SK-N-SH treated with all-trans-retinoic acid at 6 μM for 48 hours (cell line): ENCODE measurements at regions not wholly inside any gene's neighbourhood (a gene's known extent, or its start where the extent isn't known, plus 50 kb on each side); places are given as distances from the start of the nearest gene placed in this dataset.

Source experiments
- ATAC-seq: fragments of 200-7000 bp; cut with Tn5 transposase; 3 replicates; pipeline ENCODE4 v1.9.1; 2020; ENCODE audit warnings: mild to moderate bottlenecking, moderate library complexity
- ARNTL ChIP-seq: fragments of 450-650 bp; formaldehyde crosslinking; IDR thresholded peaks from 2 replicates; pipeline ENCODE4 v1.5.0; 2020; ENCODE audit warnings: low read depth, mild to moderate bottlenecking, moderate library complexity, borderline replicate concordance
- BACH2 ChIP-seq: fragments of 250-450 bp; sonication (Bioruptor Pico); IDR thresholded peaks from 2 replicates; pipeline ENCODE4 v1.9.0; 2021; ENCODE audit warnings: mild to moderate bottlenecking, borderline replicate concordance
- CREB5 ChIP-seq: fragments of 250-450 bp; sonication (Bioruptor Pico); IDR thresholded peaks from 2 replicates; pipeline ENCODE4 v1.5.1; 2020; ENCODE audit warnings: low read depth, mild to moderate bottlenecking, moderate library complexity
- CSDC2 ChIP-seq: fragments of 250-450 bp; sonication (Bioruptor Pico); IDR thresholded peaks from 2 replicates; pipeline ENCODE4 v1.5.0; 2020; ENCODE audit warnings: mild to moderate bottlenecking, moderate library complexity
- CSRNP3 ChIP-seq: fragments of 250-450 bp; sonication (Bioruptor Pico); IDR thresholded peaks from 2 replicates; pipeline ENCODE4 v1.5.1; 2021; ENCODE audit warnings: mild to moderate bottlenecking, moderate library complexity
- ESRRG ChIP-seq: fragments of 250-450 bp; sonication (Bioruptor Pico); IDR thresholded peaks from 2 replicates; pipeline ENCODE4 v1.6.1; 2021; ENCODE audit warnings: mild to moderate bottlenecking
- GLIS3 ChIP-seq: fragments of 250-450 bp; sonication (Bioruptor Pico); IDR thresholded peaks from 2 replicates; pipeline ENCODE4 v1.5.0; 2020; ENCODE audit warnings: mild to moderate bottlenecking, moderate library complexity
- ISL1 ChIP-seq: fragments of 250-450 bp; sonication (Bioruptor Pico); IDR thresholded peaks from 2 replicates; pipeline ENCODE4 v2.1.2; 2022; ENCODE audit warnings: mild to moderate bottlenecking, moderate library complexity
- OSR1 ChIP-seq: fragments of 250-450 bp; sonication (Bioruptor Pico); IDR thresholded peaks from 2 replicates; pipeline ENCODE4 v1.8.0; 2022; ENCODE audit warnings: moderate library complexity, mild to moderate bottlenecking, inconsistent platforms
- POU6F1 ChIP-seq: fragments of 250-450 bp; sonication (Bioruptor Pico); IDR thresholded peaks from 2 replicates; pipeline ENCODE4 v1.8.0; 2021; ENCODE audit warnings: low read depth, mild to moderate bottlenecking, moderate library complexity, borderline replicate concordance
- PPARA ChIP-seq: fragments of 250-450 bp; sonication (Bioruptor Pico); IDR thresholded peaks from 2 replicates; pipeline ENCODE4 v1.5.0; 2020; ENCODE audit warnings: mild to moderate bottlenecking, borderline replicate concordance
- RARB ChIP-seq: fragments of 250-450 bp; sonication (Bioruptor Pico); IDR thresholded peaks from 2 replicates; pipeline ENCODE4 v1.8.0; 2021; ENCODE audit warnings: mild to moderate bottlenecking, moderate library complexity
- SNAI2 ChIP-seq: fragments of 250-450 bp; sonication (Bioruptor Pico); IDR thresholded peaks from 2 replicates; pipeline ENCODE4 v1.5.0; 2020; ENCODE audit warnings: mild to moderate bottlenecking, moderate library complexity
- TCF4 ChIP-seq: fragments of 250-450 bp; sonication (Bioruptor Pico); IDR thresholded peaks from 2 replicates; pipeline ENCODE4 v1.8.0; 2021; ENCODE audit warnings: mild to moderate bottlenecking, moderate library complexity, borderline replicate concordance
- TOX ChIP-seq: fragments of 250-450 bp; sonication (Bioruptor Pico); IDR thresholded peaks from 2 replicates; pipeline ENCODE4 v1.8.0; 2021; ENCODE audit warnings: mild to moderate bottlenecking, moderate library complexity, borderline replicate concordance
- TSHZ2 ChIP-seq: fragments of 250-450 bp; sonication (Bioruptor Pico); IDR thresholded peaks from 2 replicates; pipeline ENCODE4 v1.5.0; 2020; ENCODE audit warnings: mild to moderate bottlenecking, moderate library complexity
- ZC3H10 ChIP-seq: fragments of 250-450 bp; sonication (Bioruptor Pico); IDR thresholded peaks from 2 replicates; pipeline ENCODE4 v1.5.1; 2021; ENCODE audit warnings: mild to moderate bottlenecking, moderate library complexity
- ZFP3 ChIP-seq: fragments of 250-450 bp; sonication (Bioruptor Pico); IDR thresholded peaks from 2 replicates; pipeline ENCODE4 v1.5.0; 2020; ENCODE audit warnings: mild to moderate bottlenecking, moderate library complexity
- ZFP30 ChIP-seq: fragments of 450-650 bp; formaldehyde crosslinking; IDR thresholded peaks from 2 replicates; pipeline ENCODE4 v1.5.0; 2022; ENCODE audit warnings: mild to moderate bottlenecking, moderate library complexity
- ZNF565 ChIP-seq: fragments of 450-650 bp; formaldehyde crosslinking; conservative IDR thresholded peaks from 2 replicates; pipeline ENCODE4 v1.5.0; 2020; ENCODE audit warnings: low read depth, mild to moderate bottlenecking, moderate library complexity
- ZNF70 ChIP-seq: fragments of 450-650 bp; formaldehyde crosslinking; IDR thresholded peaks from 2 replicates; pipeline ENCODE4 v1.5.0; 2020; ENCODE audit warnings: mild to moderate bottlenecking, moderate library complexity

GRCh38 chr18:5030636-5031035 lies 166.4 kb downstream of the AKAIN1 start (continued):
- no peak for TF ChIP-seq BACH2 (CRISPR knock-in tag)
- TF ChIP-seq PPARA (CRISPR knock-in tag) = no peak
- TF ChIP-seq ZFP30 (CRISPR knock-in tag) = no peak
- TF ChIP-seq CREB5 (CRISPR knock-in tag) = no peak

- ATAC-seq = no peak
- TF ChIP-seq TOX = no peak
- no peak for TF ChIP-seq CSDC2 (CRISPR knock-in tag)
- TF ChIP-seq TSHZ2 (CRISPR knock-in tag) = no peak
- no peak for TF ChIP-seq ZNF565 (CRISPR knock-in tag)
- TF ChIP-seq ZFP3 (CRISPR knock-in tag) = no peak
- no peak for TF ChIP-seq ARNTL (CRISPR knock-in tag)
- no peak for TF ChIP-seq ZNF70 (CRISPR knock-in tag)
Observed at GRCh38 chr18:5029592-5029991, 167.5 kb downstream of the AKAIN1 start.

GRCh38 chr18:5024741-5025140 lies 172.3 kb downstream of the AKAIN1 start:
- ATAC-seq = no peak
- TF ChIP-seq RARB (CRISPR knock-in tag) (no peak), BACH2 (CRISPR knock-in tag) (no peak), GLIS3 (CRISPR knock-in tag) (no peak), PPARA (CRISPR knock-in tag) (no peak), CSRNP3 (CRISPR knock-in tag) (no peak), ISL1 (CRISPR knock-in tag) (no peak), SNAI2 (no peak), POU6F1 (CRISPR knock-in tag) (no peak), TCF4 (CRISPR knock-in tag) (no peak), TOX (no peak), ZFP30 (CRISPR knock-in tag) (no peak), ZNF70 (CRISPR knock-in tag) (no peak), ZC3H10 (CRISPR knock-in tag) (no peak), ESRRG (CRISPR knock-in tag) (no peak), CSDC2 (CRISPR knock-in tag) (no peak), OSR1 (no peak)

- TF ChIP-seq CREB5 (CRISPR knock-in tag) (no peak), ZFP3 (CRISPR knock-in tag) (no peak), ISL1 (CRISPR knock-in tag) (no peak), TSHZ2 (CRISPR knock-in tag) (no peak), TCF4 (CRISPR knock-in tag) (no peak), ESRRG (CRISPR knock-in tag) (no peak)
- no peak for ATAC-seq
Observed at GRCh38 chr18:5021558-5021957, 175.5 kb downstream of the AKAIN1 start.
